HG03108 (cell line): ENCODE measurements at regions not wholly inside any gene's neighbourhood (a gene's known extent, or its start where the extent isn't known, plus 50 kb on each side); places are given as distances from the start of the nearest gene placed in this dataset.

Source experiments
- ATAC-seq: cut with Tn5 transposase; IDR thresholded peaks from one replicate; pipeline ENCODE4 v1.9.1; 2021; ENCODE audit warnings: moderate library complexity; ENCODE audit not compliant: unreplicated experiment

GRCh38 chr14:58812050-58812910 lies 174.5 kb downstream of the DACT1 start:
- peak; percentile 88 for ATAC-seq

GRCh38 chr14:58813745-58814144 lies 176.0 kb downstream of the DACT1 start:
- ATAC-seq, result no peak

GRCh38 chr14:58814466-58814865 lies 176.7 kb downstream of the DACT1 start:
- ATAC-seq, result no peak

DNA sequence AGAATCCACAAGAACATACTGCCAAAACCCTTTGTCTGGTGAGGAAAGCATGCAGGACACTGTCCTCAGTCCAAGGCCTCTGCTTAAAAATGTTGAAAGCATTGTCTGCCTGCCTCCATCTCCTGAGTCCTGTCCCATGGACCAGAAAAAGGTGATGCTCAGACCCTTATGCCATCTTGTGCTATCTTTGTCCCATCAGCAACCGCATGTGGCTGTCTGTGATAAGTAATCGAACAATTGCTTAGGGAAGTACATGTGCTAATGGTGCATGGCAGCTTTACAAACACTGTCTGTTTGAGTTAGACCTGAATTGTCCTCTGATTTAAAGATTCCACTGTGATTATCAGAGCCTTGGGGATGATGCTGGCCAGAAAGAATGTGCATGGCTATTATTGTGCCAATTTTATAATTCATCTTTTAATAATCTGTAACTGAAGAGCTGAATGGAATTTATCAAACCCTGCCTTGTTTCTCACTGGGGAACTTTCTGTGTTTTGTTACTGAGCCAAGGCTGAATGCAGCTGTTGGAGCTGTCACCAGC lies 177.5 kb downstream of the DACT1 start:
- ATAC-seq, result no peak

DNA sequence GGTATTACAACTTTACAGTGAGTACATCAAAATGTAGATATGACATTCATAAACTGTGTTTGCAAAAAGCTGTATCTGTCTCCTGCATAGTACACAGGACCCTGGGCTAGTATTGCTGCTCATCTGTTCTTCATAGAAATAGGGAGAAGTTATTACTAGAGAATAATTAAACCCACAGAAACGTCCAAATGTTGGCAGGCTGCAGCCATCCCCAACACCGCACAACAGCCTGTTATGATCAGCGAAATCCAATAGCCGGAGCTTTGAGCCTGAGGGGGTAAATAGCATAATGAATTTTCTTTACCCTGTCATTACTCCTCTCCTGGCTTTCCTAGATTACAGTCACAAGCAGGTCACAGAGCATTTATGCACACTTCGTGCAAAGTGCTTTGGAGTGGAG lies 178.0 kb downstream of the DACT1 start:
- ATAC-seq, result no peak

- no peak for ATAC-seq
These were observed 178.8 kb downstream of the DACT1 start for GRCh38 chr14:58816416-58817115.

- ATAC-seq, result no peak
These were observed 180.1 kb downstream of the DACT1 start for GRCh38 chr14:58817846-58818245.

DNA sequence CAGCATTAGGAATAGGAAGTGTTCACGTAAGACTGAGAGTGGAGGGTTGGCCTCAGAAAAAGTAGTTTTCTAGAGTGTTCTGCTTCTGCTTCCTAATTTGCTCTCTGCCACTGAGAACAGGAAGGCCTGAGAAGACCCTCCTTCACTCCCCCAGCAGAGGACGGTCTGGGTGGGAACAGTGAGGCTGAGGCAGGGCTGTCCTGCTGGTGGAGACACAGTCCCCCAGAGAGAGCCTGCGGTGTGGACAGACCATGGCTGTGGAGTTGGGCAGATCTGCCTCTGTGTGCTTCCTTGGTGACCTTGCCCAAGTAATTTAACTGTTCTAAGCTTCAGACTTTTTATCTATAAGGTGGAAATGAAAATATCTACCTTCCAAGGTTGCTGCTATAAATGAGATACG lies 182.3 kb downstream of the DACT1 start:
- ATAC-seq, result no peak

DNA sequence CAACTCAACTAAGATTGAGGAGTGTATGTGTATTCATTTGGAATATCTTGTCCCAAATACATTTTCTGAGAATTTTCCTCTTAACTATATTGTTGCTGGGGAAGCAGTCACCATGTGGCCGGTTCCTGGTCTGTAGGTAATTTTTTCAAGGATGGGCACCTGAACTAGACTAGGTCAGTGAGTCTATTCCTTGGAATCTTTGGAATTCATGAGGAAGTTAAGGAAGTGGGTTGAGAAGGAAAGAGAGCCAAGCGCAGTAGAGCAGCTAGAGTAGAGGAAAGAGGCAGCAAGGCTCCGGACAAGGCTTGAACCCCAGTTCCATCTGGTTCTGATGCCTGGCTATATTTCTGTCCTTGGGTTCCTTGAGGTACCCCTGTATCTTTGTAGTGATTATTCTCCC lies 183.7 kb downstream of the DACT1 start:
- no peak for ATAC-seq

DNA sequence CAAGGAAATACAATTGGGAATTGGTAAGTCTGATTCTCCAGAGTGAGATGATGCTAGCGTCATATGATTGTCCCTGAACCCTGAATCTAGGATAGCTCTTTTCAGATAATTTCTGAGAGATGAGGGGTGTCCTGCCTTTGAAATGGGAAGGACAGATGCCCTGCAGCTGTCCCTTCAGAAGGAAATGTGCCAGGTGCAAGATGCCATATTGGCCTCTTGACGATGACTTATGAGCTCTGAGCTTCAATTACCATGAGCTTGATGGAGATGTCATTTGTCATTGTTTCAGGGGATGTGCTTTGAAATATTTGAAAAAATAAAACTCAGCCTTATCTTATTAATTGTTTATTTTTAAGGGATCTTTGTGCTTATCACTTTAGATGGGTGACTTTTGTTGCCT lies 185.1 kb downstream of the DACT1 start:
- no peak for ATAC-seq

DNA sequence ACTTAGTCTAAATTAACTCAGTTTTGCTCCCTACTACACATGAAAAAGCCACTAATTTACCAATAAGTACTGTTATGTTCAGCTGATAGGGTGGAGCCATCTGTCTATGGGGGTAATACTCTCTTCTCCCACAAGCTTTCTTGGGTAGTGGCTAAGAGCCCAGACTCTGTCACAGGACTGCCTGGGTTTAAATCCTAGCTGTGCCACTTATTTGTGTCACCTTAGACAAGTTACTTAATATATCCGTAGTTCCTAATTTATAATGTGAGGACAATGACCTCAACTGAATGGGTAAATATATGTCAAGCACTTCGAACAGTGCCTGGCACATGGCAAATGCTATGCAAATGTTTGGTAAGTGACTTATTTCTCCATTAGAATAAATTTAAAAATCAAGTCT lies 185.6 kb downstream of the DACT1 start:
- no peak for ATAC-seq

DNA sequence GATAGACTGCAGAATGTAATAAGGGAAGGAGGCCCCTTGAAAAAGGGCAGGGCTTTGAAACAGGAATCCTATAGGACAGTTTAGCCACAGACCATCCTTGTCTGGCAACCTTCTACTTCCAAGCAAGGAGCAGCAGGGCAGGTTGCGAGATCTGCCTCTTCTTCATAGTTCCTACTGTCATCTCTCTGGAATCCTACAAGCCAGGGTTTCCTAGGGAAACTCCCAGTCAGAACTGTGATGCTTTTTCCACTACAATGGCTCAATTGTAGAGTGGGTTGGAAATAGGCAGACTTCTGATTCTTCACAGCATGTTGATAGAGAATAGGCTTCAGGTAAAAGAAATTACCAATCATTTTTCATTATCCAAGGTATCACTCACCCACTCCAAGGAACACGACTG lies 186.3 kb downstream of the DACT1 start:
- no peak for ATAC-seq

GRCh38 chr14:58824796-58825195 lies 187.0 kb downstream of the DACT1 start:
- ATAC-seq, result no peak

DNA sequence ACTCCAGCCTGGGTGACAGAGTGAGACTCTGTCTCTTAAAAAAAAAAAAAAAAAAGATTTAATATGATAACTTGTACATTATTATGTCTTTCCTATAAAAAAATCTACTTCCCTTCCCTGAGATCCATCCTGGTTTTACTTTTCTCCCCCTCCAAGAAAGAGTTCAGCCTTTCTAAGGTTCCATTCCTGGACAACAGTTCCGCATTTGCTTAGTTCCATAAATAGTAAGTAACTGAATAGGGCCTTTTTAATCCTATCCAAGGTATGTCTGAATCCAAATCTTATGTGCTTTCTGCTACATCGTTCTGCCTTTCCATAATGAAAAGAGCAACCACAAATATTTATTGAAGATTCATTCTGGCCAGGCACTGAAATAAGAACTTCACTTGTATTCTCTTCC lies 187.8 kb downstream of the DACT1 start:
- ATAC-seq, result no peak

DNA sequence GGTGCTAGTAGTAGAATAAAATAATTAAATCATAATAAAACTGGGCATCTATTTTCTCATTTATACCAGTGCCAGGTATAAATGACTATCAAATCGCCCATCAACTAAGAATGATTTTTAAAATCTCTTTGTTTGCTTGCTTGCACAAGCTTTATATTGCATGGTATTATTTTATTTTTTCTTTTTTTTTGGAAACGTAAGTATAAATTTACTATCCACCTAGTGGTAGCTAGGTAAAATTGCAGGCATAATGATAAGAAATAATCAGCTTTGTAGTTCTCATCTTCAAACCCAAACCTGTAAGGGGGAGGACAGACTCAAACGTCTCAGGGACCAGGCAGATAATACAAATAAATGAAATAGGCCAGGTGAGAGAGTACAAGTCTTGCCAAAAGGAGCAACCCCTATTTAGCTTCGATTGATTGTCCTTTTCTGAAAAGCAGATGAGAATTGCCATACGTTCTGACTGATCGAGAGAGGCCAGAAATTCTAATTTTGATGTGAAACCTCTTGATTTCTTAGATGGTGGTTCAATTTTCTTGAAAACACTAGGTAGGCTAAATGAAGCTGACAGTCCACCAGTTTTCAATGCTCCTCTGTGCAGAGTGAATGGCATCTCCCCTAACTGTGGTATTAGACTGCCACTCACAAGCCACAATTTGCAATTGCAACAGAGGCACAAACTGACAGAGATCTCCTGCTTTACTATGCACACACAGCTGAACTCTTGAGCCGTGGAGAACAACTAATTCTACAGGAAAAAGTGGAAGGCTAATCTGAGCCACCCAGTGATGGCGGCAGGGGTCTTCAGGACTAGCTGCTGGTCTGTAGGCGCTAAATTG lies 189.3 kb downstream of the DACT1 start:
- no peak for ATAC-seq

DNA sequence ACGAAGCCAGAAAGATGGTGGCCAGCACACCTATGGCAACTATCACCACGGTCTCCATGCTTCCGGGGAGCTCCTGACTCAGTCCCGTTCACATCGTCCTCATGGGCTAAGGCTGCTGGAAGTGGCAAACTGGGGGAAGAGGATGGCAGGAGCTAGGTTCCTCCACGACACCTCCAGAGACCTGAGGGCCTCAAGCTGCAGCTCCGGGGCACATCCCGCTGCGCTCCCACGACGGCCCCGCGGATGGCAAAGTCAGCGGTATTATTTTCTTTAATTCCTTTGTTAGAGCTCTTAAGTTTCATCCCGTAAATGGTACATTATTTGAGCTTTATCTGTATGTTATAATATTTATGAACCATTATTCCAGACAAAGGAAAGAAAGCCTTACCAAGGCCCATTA lies 190.5 kb downstream of the DACT1 start:
- ATAC-seq, result no peak

DNA sequence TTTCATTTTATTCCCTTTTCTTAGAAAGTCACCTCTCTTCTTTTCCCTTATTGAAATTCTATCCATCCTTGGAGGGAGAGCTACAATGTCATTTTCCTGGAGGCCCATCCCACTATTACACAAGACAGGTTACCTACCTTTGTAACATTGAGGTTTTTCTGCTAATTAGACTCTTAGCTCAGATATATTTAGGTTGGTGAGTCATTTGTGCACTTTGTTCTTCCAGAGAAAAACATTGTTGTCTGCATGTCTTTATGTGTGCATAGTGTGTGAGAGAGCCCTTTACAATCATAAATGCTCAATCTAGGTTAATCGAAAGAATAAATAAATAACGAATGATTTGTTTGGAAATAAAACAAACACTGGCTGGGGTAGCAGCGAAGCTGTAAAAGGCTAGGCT lies 191.8 kb downstream of the DACT1 start:
- ATAC-seq, result no peak

DNA sequence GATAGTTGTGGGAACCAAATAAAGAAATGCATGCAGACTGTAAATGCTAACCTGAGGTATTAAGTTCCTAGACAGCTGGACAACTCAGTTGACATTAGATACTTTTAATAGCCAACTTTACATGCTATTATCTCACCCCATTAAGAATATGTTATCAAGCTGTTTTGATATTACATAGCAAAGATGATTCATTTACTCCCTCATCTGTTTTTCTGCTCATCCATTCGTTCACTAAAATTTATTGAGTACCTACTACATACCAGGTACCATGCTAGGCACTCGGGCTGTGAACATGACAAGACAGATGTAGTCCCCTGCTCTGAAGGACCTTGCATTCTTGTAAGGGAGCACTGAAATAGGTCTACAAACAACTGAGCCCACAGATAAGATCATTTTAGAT lies 192.4 kb downstream of the DACT1 start:
- no peak for ATAC-seq

- no peak for ATAC-seq
These were observed 194.3 kb downstream of the DACT1 start for GRCh38 chr14:58832095-58832521.

GRCh38 chr14:58833634-58834378 lies 196.0 kb downstream of the DACT1 start:
- ATAC-seq, result no peak
